Adipocyte (in vitro differentiated cells): ENCODE measurements at regions not wholly inside any gene's neighbourhood (a gene's known extent, or its start where the extent isn't known, plus 50 kb on each side); places are given as distances from the start of the nearest gene placed in this dataset.
"Not testable (repeated sequence)": the region's sequence is repeated elsewhere in the genome, so short reads cannot be mapped to it uniquely, and the experiment has no call there.

Source experiments
- DNase-seq: peaks from one replicate; pipeline ENCODE4 v3.0.0-alpha.2; 2015; ENCODE audit warnings: low read depth
- H3K27me3 ChIP-seq: replicated peaks from 2 replicates; pipeline ENCODE4 v1.7.0; 2013; ENCODE audit warnings: mild to moderate bottlenecking, low read length, moderate library complexity; ENCODE audit not compliant: control insufficient read depth, insufficient read depth
- H3K36me3 ChIP-seq: 2 replicates; pipeline ENCODE4 v1.7.0; 2013; ENCODE audit warnings: low read length, mild to moderate bottlenecking, moderate library complexity; ENCODE audit not compliant: control insufficient read depth, insufficient read depth, severe bottlenecking
- H3K4me1 ChIP-seq: 2 replicates; pipeline ENCODE4 v1.7.0; 2013; ENCODE audit warnings: mild to moderate bottlenecking, low read length, moderate library complexity; ENCODE audit not compliant: control insufficient read depth, insufficient read depth
- H3K4me3 ChIP-seq: 2 replicates; pipeline ENCODE4 v1.7.0; 2013; ENCODE audit warnings: mild to moderate bottlenecking, low read length, moderate library complexity
- H3K9ac ChIP-seq: 2 replicates; pipeline ENCODE4 v1.7.0; 2013; ENCODE audit warnings: mild to moderate bottlenecking, low read length, moderate library complexity
- H3K9me3 ChIP-seq: 2 replicates; pipeline ENCODE4 v1.7.0; 2013; ENCODE audit warnings: mild to moderate bottlenecking, low read length, moderate library complexity; ENCODE audit not compliant: control insufficient read depth

GRCh38 chr3:27607370-27607769 lies 114.8 kb downstream of the EOMES start:
- Histone ChIP-seq H3K4me1 (peaks cover 11% of the 10 kb centered on the region), H3K4me3 (no peak overlapping the region), H3K27me3 (no peaks in the 10 kb centered on the region), H3K9me3 (no peaks in the 10 kb centered on the region), H3K36me3 (no peaks in the 10 kb centered on the region), H3K9ac (no peak overlapping the region)
- no peak for DNase-seq

DNA sequence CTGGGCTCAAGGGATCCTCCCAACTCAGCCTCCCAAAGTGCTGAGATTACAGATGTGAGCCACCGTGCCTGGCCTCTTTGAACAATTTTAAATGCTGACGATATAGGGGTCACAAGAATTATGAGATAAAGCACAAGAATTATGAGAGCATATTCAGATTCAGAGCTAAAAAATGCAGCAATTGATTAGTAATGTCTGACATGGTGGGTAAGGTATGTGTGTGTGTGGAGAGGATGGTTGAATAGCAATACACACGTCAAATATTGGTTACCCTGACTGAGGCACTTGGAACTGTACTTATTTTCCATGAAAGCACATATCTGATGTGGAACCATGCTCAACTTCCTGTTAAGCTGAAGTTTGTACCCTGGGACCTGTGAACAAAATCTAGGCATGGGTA lies 115.6 kb downstream of the EOMES start:
- Histone ChIP-seq H3K4me1 (peaks cover 11% of the 10 kb centered on the region), H3K4me3 (no peak overlapping the region), H3K36me3 (no peaks in the 10 kb centered on the region), H3K27me3 (no peaks in the 10 kb centered on the region), H3K9ac (no peak overlapping the region), H3K9me3 (no peaks in the 10 kb centered on the region)
- DNase-seq, result no peak

DNA sequence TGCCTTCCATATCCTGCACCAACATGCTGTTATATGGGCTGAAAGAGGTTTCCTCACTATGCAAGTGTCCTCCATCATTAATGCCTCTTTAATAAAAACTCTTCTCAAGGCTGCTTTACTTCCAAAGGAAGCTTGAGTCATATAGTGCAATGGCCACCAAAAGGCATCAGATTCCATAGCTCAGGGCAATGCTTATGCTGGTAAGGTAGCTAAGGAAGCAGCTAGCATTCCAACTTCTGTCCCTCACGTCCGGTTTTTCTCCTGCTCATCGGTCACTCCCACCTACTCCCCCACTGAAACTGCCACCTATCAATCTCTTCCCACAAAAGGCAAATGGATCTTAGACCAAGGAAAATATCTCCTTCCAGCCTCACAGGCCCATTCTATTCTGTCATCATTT lies 117.1 kb upstream of the SLC4A7 start:
- not testable (repeated sequence) for H3K9ac ChIP-seq, H3K4me3 ChIP-seq, H3K36me3 ChIP-seq, DNase-seq, H3K27me3 ChIP-seq, H3K9me3 ChIP-seq
- peaks cover 14% of the 10 kb centered on the region for H3K4me1 ChIP-seq

DNA sequence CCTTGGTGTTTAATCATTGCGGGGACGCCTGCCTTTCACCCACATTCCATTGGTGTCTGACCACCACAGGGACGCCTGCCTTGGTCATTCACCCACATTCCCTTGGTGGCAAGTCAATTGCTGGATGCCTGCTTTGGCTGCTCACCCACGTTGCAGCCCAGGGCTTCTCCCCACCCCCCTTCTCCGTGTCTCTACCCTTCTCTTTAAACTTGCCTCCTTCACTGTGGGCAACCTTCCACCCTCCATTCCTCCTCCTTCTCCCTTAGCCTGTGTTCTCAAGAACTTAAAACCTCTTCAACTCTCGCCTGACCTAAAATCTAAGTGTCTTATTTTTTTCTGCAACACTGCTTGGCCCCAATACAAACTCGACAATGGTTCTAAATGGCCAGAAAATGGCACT lies 115.6 kb upstream of the SLC4A7 start:
- not testable (repeated sequence) for H3K4me3 ChIP-seq, H3K36me3 ChIP-seq, DNase-seq, H3K9ac ChIP-seq, H3K27me3 ChIP-seq, H3K9me3 ChIP-seq
- H3K4me1 ChIP-seq, result peaks cover 18% of the 10 kb centered on the region

DNA sequence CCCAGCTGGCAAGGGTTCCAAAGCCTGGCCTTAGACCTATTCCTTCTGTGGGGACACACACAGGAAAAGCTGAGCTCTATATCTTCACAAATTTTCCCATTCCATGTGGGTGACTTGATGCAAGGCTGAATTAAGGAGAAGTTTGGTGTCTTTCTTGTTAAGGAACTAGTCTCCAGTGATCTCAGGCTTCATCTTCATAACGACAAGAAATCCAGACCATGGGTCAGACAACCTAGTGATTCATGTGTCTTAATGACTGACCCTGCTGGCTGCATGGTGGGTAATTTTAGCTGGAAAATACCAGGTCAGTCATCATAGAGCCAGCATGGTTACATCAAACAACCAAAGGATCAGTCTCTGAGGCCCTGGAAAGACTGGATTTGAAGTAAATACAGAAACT lies 112.7 kb upstream of the SLC4A7 start:
- no peak overlapping the region for H3K4me3 ChIP-seq
- H3K4me1 ChIP-seq, result peaks cover 18% of the 10 kb centered on the region
- H3K9ac ChIP-seq, result no peak overlapping the region
- no peaks in the 10 kb centered on the region for H3K9me3 ChIP-seq
- peak; percentile 34 for DNase-seq
- no peaks in the 10 kb centered on the region for H3K27me3 ChIP-seq
- H3K36me3 ChIP-seq, result no peaks in the 10 kb centered on the region

DNA sequence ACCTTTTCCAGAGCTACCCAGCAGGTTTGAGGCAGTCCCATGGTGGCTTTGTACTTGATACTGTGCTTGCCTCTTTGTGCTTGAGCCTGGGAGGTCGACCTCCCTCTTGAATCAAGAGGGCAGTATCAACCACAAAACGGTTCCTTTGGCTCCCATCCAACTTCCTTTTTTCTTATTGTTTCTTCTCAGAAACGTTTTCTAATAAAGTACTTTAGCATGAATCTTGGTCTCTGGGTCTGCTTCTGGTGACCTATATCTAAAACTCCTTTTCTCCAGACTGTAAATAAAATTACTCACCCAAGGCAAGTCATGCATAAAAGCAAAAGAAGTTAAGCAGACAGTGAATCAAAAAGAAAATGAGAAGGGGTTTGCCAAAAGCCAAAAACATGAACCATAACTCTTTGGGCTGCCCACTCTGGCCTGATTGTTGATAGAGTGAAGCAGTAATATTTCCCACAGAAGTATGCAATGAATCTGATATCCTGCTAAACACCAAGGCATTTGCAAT lies 112.2 kb upstream of the SLC4A7 start:
- H3K27me3 ChIP-seq, result no peaks in the 10 kb centered on the region
- DNase-seq, result peak; percentile 37
- no peaks in the 10 kb centered on the region for H3K9me3 ChIP-seq
- H3K9ac ChIP-seq, result no peak overlapping the region
- H3K4me1 ChIP-seq, result peaks cover 24% of the 10 kb centered on the region
- H3K4me3 ChIP-seq, result no peak overlapping the region
- no peaks in the 10 kb centered on the region for H3K36me3 ChIP-seq

GRCh38 chr3:27594096-27594690 lies 110.0 kb upstream of the SLC4A7 start:
- Histone ChIP-seq H3K9ac (no peak overlapping the region), H3K36me3 (no peaks in the 10 kb centered on the region), H3K4me1 (peaks cover 45% of the 10 kb centered on the region), H3K4me3 (no peak overlapping the region), H3K9me3 (no peaks in the 10 kb centered on the region), H3K27me3 (no peaks in the 10 kb centered on the region)
- peak; percentile 64 for DNase-seq

GRCh38 chr3:27593173-27593572 lies 109.0 kb upstream of the SLC4A7 start:
- Histone ChIP-seq H3K9ac (no peak overlapping the region), H3K9me3 (no peaks in the 10 kb centered on the region), H3K4me1 (peaks cover 45% of the 10 kb centered on the region), H3K36me3 (no peaks in the 10 kb centered on the region), H3K4me3 (no peak overlapping the region), H3K27me3 (no peaks in the 10 kb centered on the region)
- DNase-seq, result no peak

GRCh38 chr3:27591312-27592210 lies 107.4 kb upstream of the SLC4A7 start:
- DNase-seq, result no peak
- H3K27me3 ChIP-seq, result no peaks in the 10 kb centered on the region
- H3K4me1 ChIP-seq, result peaks cover 33% of the 10 kb centered on the region
- H3K4me3 ChIP-seq, result peak overlapping the region; percentile 69
- H3K9me3 ChIP-seq, result no peaks in the 10 kb centered on the region
- peak overlapping the region; percentile 70 for H3K9ac ChIP-seq
- H3K36me3 ChIP-seq, result no peaks in the 10 kb centered on the region

GRCh38 chr3:27590437-27591298 lies 106.5 kb upstream of the SLC4A7 start:
- Histone ChIP-seq H3K4me1 (peaks cover 27% of the 10 kb centered on the region), H3K36me3 (no peaks in the 10 kb centered on the region), H3K9ac (peak overlapping the region; percentile 70), H3K27me3 (no peaks in the 10 kb centered on the region), H3K4me3 (peak overlapping the region; percentile 69), H3K9me3 (no peaks in the 10 kb centered on the region)
- peak; percentile 60 for DNase-seq

DNA sequence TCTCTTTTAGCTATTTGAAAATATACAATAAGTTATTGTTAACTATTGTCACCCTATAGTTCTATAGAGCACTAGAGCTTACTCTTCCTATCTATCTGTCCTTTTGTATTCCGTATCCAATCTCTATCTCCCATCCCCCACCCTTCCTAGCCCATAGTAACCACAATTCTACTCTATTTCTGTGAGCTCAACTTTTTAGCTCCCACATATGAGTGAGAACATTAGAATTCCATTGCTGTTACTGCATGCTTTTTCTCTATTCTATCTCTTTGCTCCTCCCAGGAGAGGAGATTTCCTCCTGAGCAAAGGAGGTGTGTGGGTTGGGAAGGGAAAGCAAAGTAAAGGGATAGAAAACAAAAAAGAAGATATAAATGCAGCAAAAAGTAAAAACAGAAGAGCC lies 105.6 kb upstream of the SLC4A7 start:
- Histone ChIP-seq H3K4me3 (peak overlapping the region; percentile 69), H3K27me3 (no peaks in the 10 kb centered on the region), H3K9ac (peak overlapping the region; percentile 70), H3K9me3 (no peaks in the 10 kb centered on the region), H3K4me1 (peaks cover 27% of the 10 kb centered on the region), H3K36me3 (no peaks in the 10 kb centered on the region)
- DNase-seq, result peak; percentile 30
